ENCODE measurements at regions not wholly inside any gene's neighbourhood (a gene's known extent, or its start where the extent isn't known, plus 50 kb on each side); places are given as distances from the start of the nearest gene placed in this dataset.

- FAIRE-seq (no peak), DNase-seq (ENCODE audit: insufficient read length) (no peak)
- no peak for TF ChIP-seq POLR2AphosphoS5 (IDR thresholded peaks at IDR 0.05; ENCODE audit: low read depth, low read length)
- no peak for TF ChIP-seq POLR2A (IDR thresholded peaks at IDR 0.05; ENCODE audit: low read depth, low read length)
- no peak for TF ChIP-seq TAF1 (IDR thresholded peaks at IDR 0.05; ENCODE audit: borderline replicate concordance, low read depth, low read length)
These were observed 51.7 kb upstream of the COL8A1 start for GRCh38 chr3:99586701-99587100.

DNA sequence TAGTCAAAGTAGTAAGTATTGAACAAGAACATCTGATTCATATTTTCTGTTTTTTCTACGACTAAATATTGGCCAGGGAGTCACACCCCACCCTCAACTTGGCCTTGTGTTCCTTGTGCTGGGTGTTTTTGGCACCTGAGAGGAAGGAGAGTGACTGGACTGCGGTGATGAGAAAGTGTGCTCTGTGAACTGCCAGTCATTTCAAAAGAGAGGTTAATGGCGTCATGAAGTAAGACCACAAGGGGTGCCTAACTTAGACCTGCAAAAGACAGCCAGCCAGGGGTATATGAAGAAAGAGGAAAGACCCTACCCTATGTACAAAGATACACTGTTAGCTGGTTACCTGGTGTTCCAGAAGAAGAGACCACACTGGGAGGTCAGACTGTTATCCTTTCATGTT lies 58.4 kb upstream of the COL8A1 start:
- no peak for FAIRE-seq
- DNase-seq (ENCODE audit: insufficient read length): no peak
- TF ChIP-seq POLR2AphosphoS5 (IDR thresholded peaks at IDR 0.05; ENCODE audit: low read depth, low read length) (no peak), TAF1 (IDR thresholded peaks at IDR 0.05; ENCODE audit: borderline replicate concordance, low read depth, low read length) (no peak), POLR2A (IDR thresholded peaks at IDR 0.05; ENCODE audit: low read depth, low read length) (no peak)

- no peak for DNase-seq (ENCODE audit: insufficient read length)
- no peak for FAIRE-seq
- TF ChIP-seq POLR2A (IDR thresholded peaks at IDR 0.05; ENCODE audit: low read depth, low read length) (no peak), POLR2AphosphoS5 (IDR thresholded peaks at IDR 0.05; ENCODE audit: low read depth, low read length) (no peak), TAF1 (IDR thresholded peaks at IDR 0.05; ENCODE audit: borderline replicate concordance, low read depth, low read length) (no peak)
These were observed 59.1 kb upstream of the COL8A1 start for GRCh38 chr3:99579246-99579645.

DNA sequence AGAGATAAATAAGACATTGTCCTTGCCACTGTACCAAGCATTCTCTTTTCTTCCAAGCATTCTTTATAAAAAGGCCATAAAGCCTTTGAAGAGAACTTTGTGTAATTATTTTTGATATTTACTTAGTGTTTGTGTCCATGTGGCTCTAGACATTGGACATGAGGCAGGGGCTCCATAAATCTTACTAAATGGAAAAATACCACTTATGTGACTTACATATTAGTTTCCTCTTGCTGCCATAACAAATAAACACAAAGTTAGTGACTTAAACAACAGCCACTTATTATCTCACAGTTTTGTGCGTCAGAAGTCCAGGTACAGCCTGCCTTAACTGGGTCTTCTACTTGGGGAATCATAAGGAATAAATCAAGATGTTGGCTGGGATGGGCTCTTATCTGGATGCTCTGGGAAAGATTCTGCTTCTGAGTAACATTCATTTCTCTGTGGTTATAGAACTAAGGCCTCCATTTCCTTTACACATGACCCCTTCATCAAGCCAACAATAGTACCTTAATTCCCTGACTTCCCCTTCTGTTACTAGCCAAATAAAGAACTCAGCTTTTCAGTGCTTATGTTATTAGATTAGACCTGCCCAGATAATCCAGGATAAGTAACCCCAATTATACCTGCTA lies 59.9 kb upstream of the COL8A1 start:
- FAIRE-seq (no peak), DNase-seq (ENCODE audit: insufficient read length) (no peak)
- TF ChIP-seq TAF1 (IDR thresholded peaks at IDR 0.05; ENCODE audit: borderline replicate concordance, low read depth, low read length): no peak

GRCh38 chr3:99576904-99577559 lies 61.4 kb upstream of the COL8A1 start:
- DNase-seq (ENCODE audit: insufficient read length): no peak
- no peak for FAIRE-seq
- TF ChIP-seq TAF1 (IDR thresholded peaks at IDR 0.05; ENCODE audit: borderline replicate concordance, low read depth, low read length) (no peak), POLR2A (IDR thresholded peaks at IDR 0.05; ENCODE audit: low read depth, low read length) (no peak), POLR2AphosphoS5 (IDR thresholded peaks at IDR 0.05; ENCODE audit: low read depth, low read length) (no peak)

GRCh38 chr3:99575683-99576082 lies 62.7 kb upstream of the COL8A1 start:
- TF ChIP-seq POLR2AphosphoS5 (IDR thresholded peaks at IDR 0.05; ENCODE audit: low read depth, low read length): no peak
- TF ChIP-seq POLR2A (IDR thresholded peaks at IDR 0.05; ENCODE audit: low read depth, low read length): no peak
- DNase-seq (ENCODE audit: insufficient read length): no peak
- FAIRE-seq: no peak

DNA sequence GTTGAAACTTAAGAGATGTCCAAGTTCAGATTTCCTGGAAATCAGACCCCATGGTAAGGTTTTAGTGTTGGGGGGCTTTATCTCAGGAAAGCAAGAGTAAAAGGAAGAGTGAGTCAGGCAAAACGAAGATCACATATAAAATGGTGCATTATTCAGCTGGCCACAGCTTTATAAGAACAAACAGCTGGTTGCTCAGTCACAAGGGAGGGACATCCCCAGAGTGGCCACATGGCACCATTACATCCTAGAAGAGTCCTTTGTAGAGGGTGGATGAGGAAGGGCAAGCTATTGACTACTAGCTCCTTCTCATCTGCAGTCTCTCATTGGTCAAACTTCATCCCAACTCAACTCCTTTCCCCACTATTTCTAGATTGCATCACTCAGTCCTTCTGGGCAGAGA lies 68.3 kb upstream of the COL8A1 start:
- FAIRE-seq (no peak), DNase-seq (ENCODE audit: insufficient read length) (no peak)
- no peak for TF ChIP-seq POLR2AphosphoS5 (IDR thresholded peaks at IDR 0.05; ENCODE audit: low read depth, low read length)
- no peak for TF ChIP-seq TAF1 (IDR thresholded peaks at IDR 0.05; ENCODE audit: borderline replicate concordance, low read depth, low read length)
- TF ChIP-seq POLR2A (IDR thresholded peaks at IDR 0.05; ENCODE audit: low read depth, low read length): no peak

GRCh38 chr3:99568663-99569335 lies 69.6 kb upstream of the COL8A1 start:
- no peak for FAIRE-seq
- TF ChIP-seq TAF1 (IDR thresholded peaks at IDR 0.05; ENCODE audit: borderline replicate concordance, low read depth, low read length): no peak
- TF ChIP-seq POLR2A (IDR thresholded peaks at IDR 0.05; ENCODE audit: low read depth, low read length): no peak
- TF ChIP-seq POLR2AphosphoS5 (IDR thresholded peaks at IDR 0.05; ENCODE audit: low read depth, low read length): no peak

GRCh38 chr3:99565331-99565730 lies 73.1 kb upstream of the COL8A1 start:
- no peak for FAIRE-seq
- DNase-seq (ENCODE audit: insufficient read length): no peak
- TF ChIP-seq TAF1 (IDR thresholded peaks at IDR 0.05; ENCODE audit: borderline replicate concordance, low read depth, low read length) (no peak), POLR2AphosphoS5 (IDR thresholded peaks at IDR 0.05; ENCODE audit: low read depth, low read length) (no peak), POLR2A (IDR thresholded peaks at IDR 0.05; ENCODE audit: low read depth, low read length) (no peak)

More at GRCh38 chr3:99568663-99569335, 69.6 kb upstream of the COL8A1 start:
- DNase-seq (ENCODE audit: insufficient read length): no peak

- TF ChIP-seq TAF1 (IDR thresholded peaks at IDR 0.05; ENCODE audit: borderline replicate concordance, low read depth, low read length) (no peak), POLR2A (IDR thresholded peaks at IDR 0.05; ENCODE audit: low read depth, low read length) (no peak)
- DNase-seq (ENCODE audit: insufficient read length): no peak
- FAIRE-seq: no peak
These were observed 75.3 kb upstream of the COL8A1 start for GRCh38 chr3:99562990-99563607.

GRCh38 chr3:99562138-99562537 lies 76.3 kb upstream of the COL8A1 start:
- TF ChIP-seq POLR2AphosphoS5 (IDR thresholded peaks at IDR 0.05; ENCODE audit: low read depth, low read length) (no peak), POLR2A (IDR thresholded peaks at IDR 0.05; ENCODE audit: low read depth, low read length) (no peak), TAF1 (IDR thresholded peaks at IDR 0.05; ENCODE audit: borderline replicate concordance, low read depth, low read length) (no peak)
- FAIRE-seq (no peak), DNase-seq (ENCODE audit: insufficient read length) (no peak)

DNA sequence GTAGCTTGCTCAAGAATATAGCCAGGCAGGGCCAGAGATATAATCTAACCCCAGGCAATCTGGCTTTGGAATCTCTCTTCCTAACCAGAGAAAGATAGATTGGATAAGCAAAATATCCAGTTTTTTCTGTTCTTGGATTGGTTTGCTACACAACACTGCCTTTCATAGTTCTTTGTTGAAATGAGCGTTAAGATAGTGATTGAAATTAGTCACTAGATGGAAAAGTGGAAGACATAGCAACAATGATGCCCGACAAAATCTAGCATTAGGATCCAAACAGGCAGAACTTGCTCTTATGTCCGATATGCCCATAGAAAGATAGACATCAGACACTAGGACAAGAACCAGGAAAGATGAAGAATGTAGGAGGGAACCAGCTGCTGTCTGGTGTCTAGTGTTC lies 77.3 kb upstream of the COL8A1 start:
- TF ChIP-seq POLR2AphosphoS5 (IDR thresholded peaks at IDR 0.05; ENCODE audit: low read depth, low read length): no peak
- no peak for TF ChIP-seq TAF1 (IDR thresholded peaks at IDR 0.05; ENCODE audit: borderline replicate concordance, low read depth, low read length)
- TF ChIP-seq POLR2A (IDR thresholded peaks at IDR 0.05; ENCODE audit: low read depth, low read length): no peak
- FAIRE-seq (no peak), DNase-seq (ENCODE audit: insufficient read length) (no peak)

Data from GM12892 (cell line).